ENCODE measurements at regions not wholly inside any gene's neighbourhood (a gene's known extent, or its start where the extent isn't known, plus 50 kb on each side); places are given as distances from the start of the nearest gene placed in this dataset.

DNA sequence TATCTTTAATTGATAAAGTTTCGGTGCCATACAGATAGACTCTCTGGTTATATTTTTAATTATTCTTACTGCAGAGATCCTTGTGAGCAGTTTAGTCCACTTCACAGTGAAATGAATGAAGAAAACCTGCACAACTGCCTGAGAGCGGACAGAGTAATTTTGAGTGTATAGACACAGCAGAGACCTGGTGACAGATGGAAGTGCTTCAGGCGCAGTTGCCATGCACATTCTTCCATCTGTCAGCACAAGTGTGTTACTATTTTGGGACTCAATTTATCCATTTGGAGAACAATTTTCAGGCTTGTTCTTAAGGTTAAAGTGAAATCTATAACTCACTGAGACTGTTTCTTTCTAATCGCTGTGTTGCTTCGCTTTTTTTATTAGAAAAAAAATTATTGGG is 147.8 kb upstream of the SPHKAP start:
- no peak overlapping the region for H2AFZ ChIP-seq (ENCODE audit: low read length, unreplicated experiment)
- peaks cover 3% of the 10 kb centered on the region; the same call in 1 of the 2 replicates for H3K27me3 ChIP-seq (ENCODE audit: insufficient read depth, low read length)
- H3K36me3 ChIP-seq (ENCODE audit: insufficient read depth, low read length) = no peaks in the 10 kb centered on the region
- H3K27ac ChIP-seq (ENCODE audit: low read depth, low read length) = no peak overlapping the region
- H3K4me3 ChIP-seq (ENCODE audit: low read depth, low read length) = no peak overlapping the region
- no peaks in the 10 kb centered on the region for H3K79me2 ChIP-seq (ENCODE audit: control insufficient read depth, insufficient read depth, low read length, unreplicated experiment)
- no peaks in the 10 kb centered on the region for H3K4me1 ChIP-seq (ENCODE audit: control insufficient read depth, insufficient read depth, low read length, unreplicated experiment)

DNA sequence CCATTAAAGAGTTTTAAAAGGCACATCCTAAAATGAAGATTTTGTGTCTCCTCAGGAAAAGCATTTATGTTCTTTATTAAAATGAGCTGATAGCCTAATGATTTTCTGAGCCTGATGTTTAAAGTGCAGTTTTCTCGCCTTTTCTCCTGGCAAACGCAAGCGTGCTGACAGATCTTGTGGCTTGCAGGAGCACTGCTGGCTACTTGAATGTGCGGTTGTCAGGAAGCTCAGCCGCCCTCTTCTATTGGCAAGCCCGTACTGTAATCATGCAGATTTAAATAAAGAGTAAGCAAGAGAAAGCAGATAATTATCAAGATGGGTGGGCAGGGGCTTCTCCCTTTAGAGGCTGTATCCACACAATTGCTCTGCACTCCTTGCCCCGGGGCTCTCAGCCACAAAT is 139.5 kb upstream of the SPHKAP start:
- Histone ChIP-seq H3K27me3 (ENCODE audit: insufficient read depth, low read length) (no peaks in the 10 kb centered on the region), H3K4me3 (ENCODE audit: low read depth, low read length) (no peak overlapping the region), H3K36me3 (ENCODE audit: insufficient read depth, low read length) (no peaks in the 10 kb centered on the region), H3K4me1 (ENCODE audit: control insufficient read depth, insufficient read depth, low read length, unreplicated experiment) (no peaks in the 10 kb centered on the region), H2AFZ (ENCODE audit: low read length, unreplicated experiment) (no peak overlapping the region), H3K27ac (ENCODE audit: low read depth, low read length) (no peak overlapping the region), H3K79me2 (ENCODE audit: control insufficient read depth, insufficient read depth, low read length, unreplicated experiment) (no peaks in the 10 kb centered on the region)

DNA sequence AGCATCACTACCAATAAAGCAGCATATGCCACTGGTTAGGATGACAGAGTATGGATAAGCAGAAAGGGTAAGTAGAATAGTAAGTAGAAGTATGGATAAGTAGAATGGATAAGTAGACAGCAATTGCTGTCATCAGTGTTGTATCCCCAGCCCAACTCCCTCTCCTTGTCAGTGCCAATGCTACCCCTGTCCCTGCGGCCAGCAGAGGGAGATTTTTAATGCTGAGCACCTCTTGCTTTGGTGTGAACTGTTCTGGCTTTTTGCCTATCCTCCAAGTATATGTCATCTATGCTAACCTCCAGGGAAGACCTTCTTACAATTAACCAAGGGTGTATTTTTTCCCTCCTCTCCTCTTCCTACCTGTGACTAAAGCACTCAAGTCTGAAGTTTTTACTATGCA is 136.7 kb upstream of the SPHKAP start:
- Histone ChIP-seq H2AFZ (ENCODE audit: low read length, unreplicated experiment) (no peak overlapping the region), H3K79me2 (ENCODE audit: control insufficient read depth, insufficient read depth, low read length, unreplicated experiment) (no peaks in the 10 kb centered on the region), H3K36me3 (ENCODE audit: insufficient read depth, low read length) (no peaks in the 10 kb centered on the region), H3K4me3 (ENCODE audit: low read depth, low read length) (no peak overlapping the region), H3K4me1 (ENCODE audit: control insufficient read depth, insufficient read depth, low read length, unreplicated experiment) (no peaks in the 10 kb centered on the region), H3K27me3 (ENCODE audit: insufficient read depth, low read length) (no peaks in the 10 kb centered on the region), H3K27ac (ENCODE audit: low read depth, low read length) (no peak overlapping the region)

DNA sequence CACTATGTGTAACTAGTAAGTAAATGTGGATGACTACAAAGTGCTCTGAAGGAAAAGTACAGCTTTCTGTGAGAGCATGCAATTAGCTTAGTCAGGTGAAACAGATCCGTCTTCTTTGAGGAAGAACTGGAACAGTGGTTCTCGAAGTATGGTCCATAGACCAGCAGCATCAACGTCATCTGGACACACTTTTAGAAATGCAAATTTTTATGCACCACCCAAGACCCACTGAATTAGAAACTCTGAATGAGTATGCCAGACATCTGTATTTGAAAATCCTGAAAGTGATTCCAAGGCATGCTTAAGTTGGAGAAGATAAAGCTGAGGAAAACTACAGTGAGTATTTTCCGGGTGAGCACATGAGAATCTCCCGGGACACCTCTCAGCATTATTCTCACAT is 130.7 kb upstream of the SPHKAP start:
- Histone ChIP-seq H3K27ac (ENCODE audit: low read depth, low read length) (no peak overlapping the region), H3K4me3 (ENCODE audit: low read depth, low read length) (no peak overlapping the region), H3K79me2 (ENCODE audit: control insufficient read depth, insufficient read depth, low read length, unreplicated experiment) (no peaks in the 10 kb centered on the region), H3K36me3 (ENCODE audit: insufficient read depth, low read length) (no peaks in the 10 kb centered on the region), H2AFZ (ENCODE audit: low read length, unreplicated experiment) (no peak overlapping the region), H3K27me3 (ENCODE audit: insufficient read depth, low read length) (peaks cover under 1% of the 10 kb centered on the region; the same call in 1 of the 2 replicates), H3K4me1 (ENCODE audit: control insufficient read depth, insufficient read depth, low read length, unreplicated experiment) (no peaks in the 10 kb centered on the region)

DNA sequence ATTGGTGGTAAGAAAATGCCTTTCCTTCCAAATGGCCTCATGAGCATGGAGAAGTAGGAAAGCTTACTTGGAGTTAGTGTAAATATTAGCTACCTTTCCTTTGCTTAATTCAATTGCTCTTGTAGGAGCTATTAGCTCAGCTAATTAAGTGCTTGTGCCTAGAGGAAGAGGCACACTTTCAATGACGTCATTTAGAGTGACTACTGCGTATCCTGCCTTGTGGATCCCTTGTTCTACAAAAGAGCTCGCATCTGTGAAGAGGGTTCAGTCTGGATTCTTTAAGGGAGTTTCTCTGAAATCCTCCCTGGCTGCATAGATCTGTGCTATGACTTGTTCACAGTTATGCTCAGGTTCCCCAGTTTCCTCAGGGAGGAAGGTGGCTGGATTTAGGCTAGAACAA is 122.5 kb upstream of the SPHKAP start:
- H3K36me3 ChIP-seq (ENCODE audit: insufficient read depth, low read length) = no peaks in the 10 kb centered on the region
- no peak overlapping the region for H2AFZ ChIP-seq (ENCODE audit: low read length, unreplicated experiment)
- H3K4me1 ChIP-seq (ENCODE audit: control insufficient read depth, insufficient read depth, low read length, unreplicated experiment) = no peaks in the 10 kb centered on the region
- peaks cover 10% of the 10 kb centered on the region; the same call in 1 of the 2 replicates for H3K27me3 ChIP-seq (ENCODE audit: insufficient read depth, low read length)
- no peaks in the 10 kb centered on the region for H3K79me2 ChIP-seq (ENCODE audit: control insufficient read depth, insufficient read depth, low read length, unreplicated experiment)
- no peak overlapping the region for H3K4me3 ChIP-seq (ENCODE audit: low read depth, low read length)
- no peak overlapping the region for H3K27ac ChIP-seq (ENCODE audit: low read depth, low read length)

DNA sequence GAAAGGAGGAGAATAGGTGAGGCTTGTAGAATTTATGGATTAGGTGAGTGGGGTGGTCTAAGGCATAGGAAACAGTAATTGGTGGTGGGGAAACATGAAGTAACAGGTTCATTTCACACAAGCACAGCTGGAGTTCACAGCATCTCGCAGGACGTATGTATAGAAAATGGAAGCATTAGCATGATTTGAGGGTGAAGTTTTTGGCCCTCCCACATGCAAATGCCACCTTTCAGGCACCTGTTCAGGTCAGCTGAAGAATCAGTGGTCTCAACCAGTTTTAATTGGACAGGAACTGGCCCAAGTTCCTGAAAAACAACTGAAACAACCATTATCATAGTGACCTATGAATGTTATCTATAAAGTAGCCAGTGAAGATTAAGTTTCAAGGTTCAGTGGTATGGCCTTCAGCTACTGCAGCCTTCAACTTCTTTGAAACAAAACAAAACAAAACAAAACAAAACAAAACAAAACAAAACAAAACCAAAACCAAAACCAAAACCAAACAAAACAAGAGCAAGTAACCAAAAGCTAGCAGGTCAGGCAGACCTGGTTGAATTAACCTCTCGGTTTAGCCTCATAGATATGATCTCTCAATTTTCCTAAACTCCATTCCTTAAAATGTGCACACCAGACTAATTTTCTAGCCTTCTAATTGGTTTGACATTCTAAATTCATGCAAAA is 102.1 kb upstream of the SPHKAP start:
- no peak overlapping the region for H3K27ac ChIP-seq (ENCODE audit: low read depth, low read length)
- H3K36me3 ChIP-seq (ENCODE audit: insufficient read depth, low read length) = no peaks in the 10 kb centered on the region
- no peaks in the 10 kb centered on the region for H3K4me1 ChIP-seq (ENCODE audit: control insufficient read depth, insufficient read depth, low read length, unreplicated experiment)
- H3K4me3 ChIP-seq (ENCODE audit: low read depth, low read length) = 0 out of 2 replicates have a peak overlapping the region, but pooled peaks have one; percentile 3
- no peak overlapping the region for H2AFZ ChIP-seq (ENCODE audit: low read length, unreplicated experiment)
- no peaks in the 10 kb centered on the region for H3K79me2 ChIP-seq (ENCODE audit: control insufficient read depth, insufficient read depth, low read length, unreplicated experiment)
- no peaks in the 10 kb centered on the region for H3K27me3 ChIP-seq (ENCODE audit: insufficient read depth, low read length)

DNA sequence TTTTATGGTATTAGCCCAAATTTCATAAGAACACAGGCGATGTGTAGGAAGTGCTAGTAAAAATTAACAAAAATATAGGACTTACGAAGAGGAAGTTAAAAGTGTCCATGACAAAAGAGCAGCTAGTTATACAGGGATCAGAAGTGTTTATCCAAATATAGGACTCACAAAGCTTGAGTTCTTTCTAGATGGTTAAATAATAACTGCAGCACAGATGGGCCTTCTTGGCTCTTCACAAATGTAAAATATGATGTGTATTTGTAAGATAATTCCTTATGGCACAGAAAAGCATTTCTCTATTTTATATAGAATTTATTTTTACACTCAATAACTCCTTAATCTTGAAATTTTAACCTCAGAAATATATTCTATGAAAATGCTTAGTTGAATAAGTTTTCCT is 100.9 kb upstream of the SPHKAP start:
- Histone ChIP-seq H3K36me3 (ENCODE audit: insufficient read depth, low read length) (no peaks in the 10 kb centered on the region), H2AFZ (ENCODE audit: low read length, unreplicated experiment) (peak overlapping the region; percentile 15), H3K4me3 (ENCODE audit: low read depth, low read length) (no peak overlapping the region), H3K4me1 (ENCODE audit: control insufficient read depth, insufficient read depth, low read length, unreplicated experiment) (no peaks in the 10 kb centered on the region), H3K79me2 (ENCODE audit: control insufficient read depth, insufficient read depth, low read length, unreplicated experiment) (no peaks in the 10 kb centered on the region), H3K27me3 (ENCODE audit: insufficient read depth, low read length) (no peaks in the 10 kb centered on the region), H3K27ac (ENCODE audit: low read depth, low read length) (no peak overlapping the region)

DNA sequence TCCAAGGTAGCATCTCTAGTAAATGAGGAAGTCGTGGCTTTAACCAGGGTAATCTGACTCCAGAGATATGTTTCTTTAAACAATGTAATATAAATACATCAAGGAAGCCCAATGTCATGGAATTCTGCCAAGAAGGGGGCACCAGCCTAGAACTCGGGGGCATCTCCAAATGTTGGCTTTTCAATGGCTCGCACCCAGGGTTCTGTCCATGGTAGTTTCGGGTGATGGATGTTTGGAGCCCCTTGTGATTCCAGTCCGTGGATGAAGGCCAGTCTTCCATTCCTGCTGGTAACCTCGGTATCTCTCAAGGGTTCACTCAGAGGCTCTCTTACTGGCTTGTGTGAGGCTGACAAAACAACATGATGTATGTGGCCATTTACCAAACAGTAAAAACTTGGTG is 91.7 kb upstream of the SPHKAP start:
- Histone ChIP-seq H3K4me1 (ENCODE audit: control insufficient read depth, insufficient read depth, low read length, unreplicated experiment) (no peaks in the 10 kb centered on the region), H3K27me3 (ENCODE audit: insufficient read depth, low read length) (no peaks in the 10 kb centered on the region; the same call in 1 of the 2 replicates), H3K27ac (ENCODE audit: low read depth, low read length) (no peak overlapping the region), H3K4me3 (ENCODE audit: low read depth, low read length) (no peak overlapping the region), H3K79me2 (ENCODE audit: control insufficient read depth, insufficient read depth, low read length, unreplicated experiment) (no peaks in the 10 kb centered on the region), H3K36me3 (ENCODE audit: insufficient read depth, low read length) (no peaks in the 10 kb centered on the region), H2AFZ (ENCODE audit: low read length, unreplicated experiment) (no peak overlapping the region)

DNA sequence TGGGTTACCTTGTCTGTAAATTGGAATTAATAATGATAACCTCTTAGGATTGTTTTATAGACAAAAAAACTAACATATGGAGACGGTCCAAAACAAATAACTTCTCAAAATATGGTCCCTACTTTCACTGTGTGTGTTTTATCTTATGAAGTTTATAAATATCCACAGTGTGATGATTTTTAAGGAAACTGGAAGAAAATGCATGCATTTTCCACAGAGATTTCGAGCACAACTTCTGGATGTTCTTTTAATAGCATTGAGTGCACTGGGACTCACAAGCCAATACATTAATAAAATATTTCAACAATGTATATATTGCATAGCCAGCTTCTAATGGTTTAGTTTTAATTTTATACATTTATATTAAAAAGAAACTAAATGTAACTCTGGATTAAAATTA is 87.9 kb upstream of the SPHKAP start:
- Histone ChIP-seq H3K36me3 (ENCODE audit: insufficient read depth, low read length) (no peaks in the 10 kb centered on the region), H2AFZ (ENCODE audit: low read length, unreplicated experiment) (no peak overlapping the region), H3K27me3 (ENCODE audit: insufficient read depth, low read length) (no peaks in the 10 kb centered on the region), H3K4me1 (ENCODE audit: control insufficient read depth, insufficient read depth, low read length, unreplicated experiment) (no peaks in the 10 kb centered on the region), H3K27ac (ENCODE audit: low read depth, low read length) (no peak overlapping the region), H3K79me2 (ENCODE audit: control insufficient read depth, insufficient read depth, low read length, unreplicated experiment) (no peaks in the 10 kb centered on the region), H3K4me3 (ENCODE audit: low read depth, low read length) (no peak overlapping the region)

DNA sequence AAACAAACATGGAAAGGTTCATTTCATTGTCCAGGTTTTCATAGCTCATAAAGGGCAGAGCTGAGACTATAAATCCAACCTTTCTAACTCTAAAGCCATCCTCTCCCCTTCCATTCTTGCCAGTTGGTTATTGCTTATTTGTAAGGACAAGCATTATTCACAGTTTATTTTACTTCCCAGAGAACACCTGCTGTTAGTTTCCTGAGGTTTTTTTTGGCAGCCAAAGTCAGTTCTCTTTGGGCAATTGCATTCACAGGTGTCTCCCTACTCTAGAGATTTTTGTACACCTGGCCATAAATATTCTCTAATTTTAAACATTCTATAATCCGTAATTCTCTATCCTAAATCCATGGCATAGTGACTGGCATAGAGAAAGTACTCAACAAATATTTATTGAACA is 87.3 kb upstream of the SPHKAP start:
- no peaks in the 10 kb centered on the region for H3K27me3 ChIP-seq (ENCODE audit: insufficient read depth, low read length)
- no peak overlapping the region for H3K4me3 ChIP-seq (ENCODE audit: low read depth, low read length)
- H3K36me3 ChIP-seq (ENCODE audit: insufficient read depth, low read length) = no peaks in the 10 kb centered on the region
- no peak overlapping the region for H2AFZ ChIP-seq (ENCODE audit: low read length, unreplicated experiment)
- H3K4me1 ChIP-seq (ENCODE audit: control insufficient read depth, insufficient read depth, low read length, unreplicated experiment) = no peaks in the 10 kb centered on the region
- H3K27ac ChIP-seq (ENCODE audit: low read depth, low read length) = no peak overlapping the region
- no peaks in the 10 kb centered on the region for H3K79me2 ChIP-seq (ENCODE audit: control insufficient read depth, insufficient read depth, low read length, unreplicated experiment)

DNA sequence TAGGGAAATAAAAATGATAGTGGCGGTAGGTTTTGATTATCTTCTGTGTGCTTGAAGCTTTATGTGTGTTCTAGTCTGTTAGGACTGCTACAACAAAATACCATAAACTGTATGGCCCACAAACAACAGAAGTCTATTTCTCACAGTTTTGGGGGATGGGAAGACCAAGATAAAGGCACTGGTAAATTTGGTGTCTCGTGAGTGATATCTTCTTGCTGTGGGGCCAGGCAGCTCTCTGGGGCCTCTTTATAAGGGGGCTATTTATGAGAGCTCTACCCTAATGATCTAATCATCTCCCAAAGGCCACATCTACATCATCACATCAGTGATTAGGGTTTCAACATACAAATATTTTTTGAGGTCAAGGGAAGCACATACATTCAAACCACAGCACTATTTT is 86.8 kb upstream of the SPHKAP start:
- H3K4me3 ChIP-seq (ENCODE audit: low read depth, low read length) = no peak overlapping the region
- no peaks in the 10 kb centered on the region for H3K79me2 ChIP-seq (ENCODE audit: control insufficient read depth, insufficient read depth, low read length, unreplicated experiment)
- no peaks in the 10 kb centered on the region for H3K36me3 ChIP-seq (ENCODE audit: insufficient read depth, low read length)
- H3K27me3 ChIP-seq (ENCODE audit: insufficient read depth, low read length) = no peaks in the 10 kb centered on the region
- no peak overlapping the region for H2AFZ ChIP-seq (ENCODE audit: low read length, unreplicated experiment)
- no peaks in the 10 kb centered on the region for H3K4me1 ChIP-seq (ENCODE audit: control insufficient read depth, insufficient read depth, low read length, unreplicated experiment)
- H3K27ac ChIP-seq (ENCODE audit: low read depth, low read length) = no peak overlapping the region

Measured in ACC112 (cell line).